CD14-positive monocyte (primary cell): ENCODE measurements at regions not wholly inside any gene's neighbourhood (a gene's known extent, or its start where the extent isn't known, plus 50 kb on each side); places are given as distances from the start of the nearest gene placed in this dataset.
A peak's percentile ranks its signal among the peaks of the same experiment; 100 is the strongest.

ENCODE experiments used
- DNase-seq, 3 donors: peaks; one replicate each; pipeline ENCODE4 v3.0.0-alpha.2; 2011 to 2022
- H2AFZ ChIP-seq: 2 replicates; pipeline ENCODE4 v1.6.0; 2012; ENCODE audit warnings: mild to moderate bottlenecking, low read depth, low read length, inconsistent platforms; ENCODE audit not compliant: insufficient read depth, poor library complexity, severe bottlenecking
- H3K27ac ChIP-seq, 2 donors: 1 replicate in 1 of 2; 2 replicates in 1 of 2; pipeline ENCODE4 v1.5.1; 2012 to 2013; ENCODE audit warnings: low read length in 2 of 2, control low read depth in 1 of 2, inconsistent platforms in 1 of 2, low read depth in 1 of 2, mild to moderate bottlenecking in 1 of 2
- H3K27me3 ChIP-seq, 2 donors: one replicate each; pipeline versions ENCODE4 v1.6.0 to v1.6.1; 2011 to 2013; ENCODE audit warnings: low read length in 2 of 2; ENCODE audit not compliant: control insufficient read depth in 2 of 2, insufficient read depth in 2 of 2
- H3K36me3 ChIP-seq, 2 donors: replicated peaks in 1 of 2; 1 replicate in 1 of 2; 2 replicates in 1 of 2; pipeline versions ENCODE4 v1.5.1 to v1.6.1; 2012 to 2013; ENCODE audit warnings: low read length in 2 of 2, control low read depth in 1 of 2, inconsistent platforms in 1 of 2, mild to moderate bottlenecking in 1 of 2; ENCODE audit not compliant: insufficient read depth in 2 of 2, control insufficient read depth in 1 of 2
- H3K4me1 ChIP-seq, 2 donors: 1 replicate in 1 of 2; 2 replicates in 1 of 2; pipeline versions ENCODE4 v1.5.1 to v1.6.1; 2012 to 2013; ENCODE audit warnings: low read length in 2 of 2, control low read depth in 1 of 2, inconsistent platforms in 1 of 2, mild to moderate bottlenecking in 1 of 2, moderate library complexity in 1 of 2; ENCODE audit not compliant: insufficient read depth in 2 of 2, control insufficient read depth in 1 of 2
- H3K4me2 ChIP-seq: replicated peaks from 2 replicates; pipeline ENCODE3; 2012; ENCODE audit warnings: low read length, moderate library complexity, mild to moderate bottlenecking; ENCODE audit not compliant: poor library complexity, severe bottlenecking; ENCODE audit errors: extremely low read depth
- H3K4me3 ChIP-seq, 3 experiments: fragments of 200-600 bp in 1 of 3; sonication (generic) in 1 of 3; replicated peaks in 1 of 3; 1 replicate in 2 of 3; 2 replicates in 1 of 3; pipeline ENCODE4 v1.5.1; 2011 to 2013; ENCODE audit warnings: low read length in 3 of 3, mild to moderate bottlenecking in 3 of 3, control low read depth in 2 of 3, low read depth in 2 of 3, inconsistent platforms in 1 of 3, moderate library complexity in 1 of 3
- H3K79me2 ChIP-seq: 2 replicates; pipeline ENCODE4 v1.6.0; 2012; ENCODE audit warnings: mild to moderate bottlenecking, control low read depth, inconsistent platforms, low read length, moderate library complexity; ENCODE audit not compliant: insufficient read depth
- H3K9ac ChIP-seq: 2 replicates; pipeline ENCODE4 v1.6.0; 2017; ENCODE audit warnings: low read length, mild to moderate bottlenecking; ENCODE audit not compliant: insufficient read depth, poor library complexity, severe bottlenecking
- H3K9me3 ChIP-seq, 2 donors: replicated peaks in 1 of 2; 1 replicate in 1 of 2; 2 replicates in 1 of 2; pipeline versions ENCODE4 v1.5.1 to v1.6.1; 2012 to 2013; ENCODE audit warnings: low read length in 2 of 2, control low read depth in 1 of 2; ENCODE audit not compliant: control insufficient read depth in 1 of 2, insufficient read depth in 1 of 2
- H4K20me1 ChIP-seq: 2 replicates; pipeline ENCODE4 v1.6.0; 2012; ENCODE audit warnings: mild to moderate bottlenecking, low read length, control low read depth, moderate library complexity; ENCODE audit not compliant: insufficient read depth
- H3K27ac Mint-ChIP-seq, 7 donors: one replicate each; pipeline ENCODE4 v1.8.0; 2020; ENCODE audit warnings: mild to moderate bottlenecking in 7 of 7, mixed read lengths in 7 of 7, moderate library complexity in 6 of 7, inconsistent platforms in 2 of 7
- H3K27me3 Mint-ChIP-seq, 3 donors: one replicate each; pipeline ENCODE4 v1.8.0; 2021 to 2022; ENCODE audit warnings: low read depth in 3 of 3, mild to moderate bottlenecking in 3 of 3, mixed read lengths in 3 of 3, moderate library complexity in 3 of 3, inconsistent platforms in 1 of 3
- H3K36me3 Mint-ChIP-seq, 2 donors: one replicate each; pipeline ENCODE4 v1.8.0; 2020; ENCODE audit warnings: mixed read lengths in 2 of 2, inconsistent platforms in 1 of 2, mild to moderate bottlenecking in 1 of 2
- H3K4me1 Mint-ChIP-seq: one replicate; pipeline ENCODE4 v1.8.0; 2020; ENCODE audit warnings: mild to moderate bottlenecking, mixed read lengths
- H3K4me3 Mint-ChIP-seq, 2 donors: one replicate each; pipeline ENCODE4 v1.8.0; 2020; ENCODE audit warnings: mild to moderate bottlenecking in 2 of 2, mixed read lengths in 2 of 2, moderate library complexity in 1 of 2
- H3K9me3 Mint-ChIP-seq, 7 donors: one replicate each; pipeline ENCODE4 v1.8.0; 2020 to 2022; ENCODE audit warnings: mixed read lengths in 7 of 7, mild to moderate bottlenecking in 6 of 7, moderate library complexity in 6 of 7, inconsistent platforms in 2 of 7
- WGBS: methylation state at CpG from one replicate; pipeline ENCODE4 v1.1.5; 2013; ENCODE audit warnings: missing lambda C conversion rate; ENCODE audit not compliant: insufficient coverage; 5-methylcytosine and 5-hydroxymethylcytosine counted together
- intact Hi-C, 2 donors: fragments of 100-400 bp; cut with micrococcal nuclease; formaldehyde crosslinking; loops; one replicate each; pipeline versions ENCODE4 v1.15.0 to v1.15.1; 2023
- TF ChIP-seq, protein P1 (sequence below): fragments of 200-600 bp; IDR thresholded peaks from one replicate; pipeline ENCODE4 v1.8.0; 2022; ENCODE audit warnings: antibody characterized with exemption, mild to moderate bottlenecking

GRCh38 chr9:105887679-105888078 lies 193.3 kb downstream of the TMEM38B start:
- H3K4me2 ChIP-seq, result no peak overlapping the region
- Mint-ChIP-seq H3K27ac (peak overlapping the region in 1 of 7 donors; percentile 21), H3K9me3 (no peaks in the 10 kb centered on the region), H3K36me3 (no peaks in the 10 kb centered on the region), H3K4me3 (no peak overlapping the region), H3K27me3 (peaks cover 2 to 3% (median 2%) of the 10 kb centered on the region in 3 donors), H3K4me1 (peaks cover 30% of the 10 kb centered on the region)
- H3K27ac ChIP-seq, result no peak overlapping the region
- no peak for DNase-seq
- H3K27me3 ChIP-seq, result no peaks in the 10 kb centered on the region
- no peak overlapping the region for H3K9ac ChIP-seq
- H3K79me2 ChIP-seq, result no peaks in the 10 kb centered on the region
- no peaks in the 10 kb centered on the region for H3K9me3 ChIP-seq
- intact Hi-C loops, result no loop called here
- WGBS, result 0% methylated on average over 2 of the region's 2 CpGs
- H2AFZ ChIP-seq, result no peak overlapping the region
- no peak overlapping the region for H3K4me3 ChIP-seq
- H3K36me3 ChIP-seq, result no peaks in the 10 kb centered on the region
- TF ChIP-seq, protein P1, sequence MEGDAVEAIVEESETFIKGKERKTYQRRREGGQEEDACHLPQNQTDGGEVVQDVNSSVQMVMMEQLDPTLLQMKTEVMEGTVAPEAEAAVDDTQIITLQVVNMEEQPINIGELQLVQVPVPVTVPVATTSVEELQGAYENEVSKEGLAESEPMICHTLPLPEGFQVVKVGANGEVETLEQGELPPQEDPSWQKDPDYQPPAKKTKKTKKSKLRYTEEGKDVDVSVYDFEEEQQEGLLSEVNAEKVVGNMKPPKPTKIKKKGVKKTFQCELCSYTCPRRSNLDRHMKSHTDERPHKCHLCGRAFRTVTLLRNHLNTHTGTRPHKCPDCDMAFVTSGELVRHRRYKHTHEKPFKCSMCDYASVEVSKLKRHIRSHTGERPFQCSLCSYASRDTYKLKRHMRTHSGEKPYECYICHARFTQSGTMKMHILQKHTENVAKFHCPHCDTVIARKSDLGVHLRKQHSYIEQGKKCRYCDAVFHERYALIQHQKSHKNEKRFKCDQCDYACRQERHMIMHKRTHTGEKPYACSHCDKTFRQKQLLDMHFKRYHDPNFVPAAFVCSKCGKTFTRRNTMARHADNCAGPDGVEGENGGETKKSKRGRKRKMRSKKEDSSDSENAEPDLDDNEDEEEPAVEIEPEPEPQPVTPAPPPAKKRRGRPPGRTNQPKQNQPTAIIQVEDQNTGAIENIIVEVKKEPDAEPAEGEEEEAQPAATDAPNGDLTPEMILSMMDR, result no peak
- H4K20me1 ChIP-seq, result no peaks in the 10 kb centered on the region
- peaks cover 19 to 26% of the 10 kb centered on the region in 2 donors for H3K4me1 ChIP-seq

DNA sequence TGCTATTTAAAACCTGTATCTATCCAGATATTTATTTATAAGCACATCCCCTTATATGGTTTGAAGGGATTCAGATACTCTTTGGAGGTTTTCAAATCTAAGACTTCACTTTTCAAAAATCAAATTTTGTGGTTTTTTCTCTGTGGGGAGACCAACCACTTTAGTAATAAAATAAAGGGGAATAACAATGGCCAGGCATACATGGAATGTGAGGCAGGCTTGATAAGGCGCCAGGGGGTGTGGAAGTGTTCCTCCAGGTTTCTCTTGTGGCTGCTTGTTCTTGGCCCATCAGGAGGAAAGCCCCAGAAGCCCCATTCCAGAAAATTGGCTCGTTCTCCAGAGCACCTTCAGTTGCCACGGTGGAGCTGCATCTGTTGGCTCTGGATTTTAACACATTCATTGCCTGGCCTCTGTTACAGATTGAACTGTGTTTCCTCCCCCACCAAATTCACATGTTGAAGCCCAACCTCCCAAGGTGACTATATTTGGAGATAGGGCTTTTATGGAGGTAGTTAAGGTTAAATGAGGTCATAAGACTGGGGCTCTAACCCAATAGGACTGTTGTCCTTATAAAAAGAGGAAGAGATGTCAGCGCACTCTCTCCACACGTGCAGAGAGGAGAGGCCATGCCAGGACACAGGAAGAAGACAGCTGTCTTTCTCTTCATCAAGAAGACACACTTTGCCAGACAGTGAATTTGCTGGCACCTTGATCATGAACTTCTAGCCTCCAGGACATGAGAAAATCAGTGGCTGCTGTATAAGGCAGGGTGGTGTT lies 195.9 kb downstream of the TMEM38B start:
- H3K27me3 Mint-ChIP-seq, result peaks cover 2 to 3% (median 2%) of the 10 kb centered on the region in 3 donors
- 27% methylated on average over 3 of the region's 5 CpGs for WGBS

More for the DNA sequence above, 195.9 kb downstream of the TMEM38B start:
- Mint-ChIP-seq H3K9me3 (peaks cover 0 to 2% (median 0%) of the 10 kb centered on the region in 7 donors), H3K36me3 (no peaks in the 10 kb centered on the region), H3K27ac (no peak overlapping the region), H3K4me1 (peaks cover 17% of the 10 kb centered on the region), H3K4me3 (no peak overlapping the region)
- H2AFZ ChIP-seq, result no peak overlapping the region
- no peaks in the 10 kb centered on the region for H4K20me1 ChIP-seq
- no peak overlapping the region for H3K27ac ChIP-seq
- intact Hi-C loops, result no loop called here
- H3K79me2 ChIP-seq, result no peaks in the 10 kb centered on the region
- peaks cover 8 to 16% of the 10 kb centered on the region in 2 donors for H3K4me1 ChIP-seq
- H3K4me3 ChIP-seq, result no peak overlapping the region
- TF ChIP-seq, protein P1, result no peak
- H3K27me3 ChIP-seq, result no peaks in the 10 kb centered on the region
- no peaks in the 10 kb centered on the region for H3K9me3 ChIP-seq
- no peaks in the 10 kb centered on the region for H3K36me3 ChIP-seq
- H3K4me2 ChIP-seq, result no peak overlapping the region
- no peak overlapping the region for H3K9ac ChIP-seq
- no peak for DNase-seq
